ENCODE measurements at regions not wholly inside any gene's neighbourhood (a gene's known extent, or its start where the extent isn't known, plus 50 kb on each side); places are given as distances from the start of the nearest gene placed in this dataset.

GRCh38 chr15:25981114-25981513 lies 118.0 kb upstream of the ATP10A start:
- TF ChIP-seq CEBPB (IDR thresholded peaks at IDR 0.05) (no peak), KDM5A (IDR thresholded peaks at IDR 0.05) (no peak)

Data from A549 (cell line).